B cell (primary cell): ENCODE measurements at regions not wholly inside any gene's neighbourhood (a gene's known extent, or its start where the extent isn't known, plus 50 kb on each side); places are given as distances from the start of the nearest gene placed in this dataset.

ENCODE experiments used
- ATAC-seq: fragments of 200-7000 bp; cut with Tn5 transposase; one replicate; pipeline ENCODE4 v1.10.0; 2021; ENCODE audit warnings: low read depth, mild to moderate bottlenecking, moderate number of reproducible peaks, moderate library complexity
- CTCF ChIA-PET: fragments of 350-600 bp; sonication (Branson Sonifier 250); formaldehyde crosslinking; loops from one replicate; lab custom pipeline; 2021; ENCODE audit warnings: antibody characterized with exemption, inconsistent platforms; lab: Charles Lee
- POLR2A ChIA-PET: fragments of 350-600 bp; sonication (Branson Sonifier 250); formaldehyde crosslinking; loops from one replicate; lab custom pipeline; 2021; ENCODE audit warnings: antibody characterized with exemption; lab: Charles Lee
- DNase-seq: peaks from one replicate; pipeline ENCODE4 v3.0.0; 2013
- H2AFZ ChIP-seq: 2 replicates; pipeline ENCODE4 v1.6.1; 2012; ENCODE audit warnings: mild to moderate bottlenecking, low read depth, low read length; ENCODE audit not compliant: insufficient read depth, poor library complexity, severe bottlenecking
- H3K27ac ChIP-seq, 2 donors: 1 replicate in 1 of 2; 2 replicates in 1 of 2; pipeline ENCODE4 v1.5.1; 2012 to 2013; ENCODE audit warnings: low read length in 2 of 2, mild to moderate bottlenecking in 2 of 2, moderate library complexity in 1 of 2
- H3K27me3 ChIP-seq, 4 experiments: fragments of 200-600 bp in 1 of 4; sonication (generic) in 1 of 4; replicated peaks in 1 of 4; 1 replicate in 2 of 4; 2 replicates in 2 of 4; pipeline versions ENCODE4 v1.6.1 to v1.7.0; 2013 to 2016; ENCODE audit warnings: low read length in 3 of 4, mild to moderate bottlenecking in 2 of 4, mixed read lengths in 1 of 4, moderate library complexity in 1 of 4; ENCODE audit not compliant: insufficient read depth in 4 of 4, control insufficient read depth in 3 of 4; ENCODE audit errors: control extremely low read depth in 1 of 4
- H3K36me3 ChIP-seq, 2 experiments: replicated peaks in 1 of 2; 1 replicate in 1 of 2; 2 replicates in 1 of 2; pipeline versions ENCODE4 v1.6.1 to v1.7.1; 2013; ENCODE audit warnings: low read length in 1 of 2; ENCODE audit not compliant: insufficient read depth in 2 of 2, control insufficient read depth in 1 of 2; ENCODE audit errors: control extremely low read depth in 1 of 2, extremely low read depth in 1 of 2
- H3K4me1 ChIP-seq, 2 donors: fragments of 200-600 bp in 1 of 2; sonication (generic) in 1 of 2; 1 replicate in 1 of 2; 2 replicates in 1 of 2; pipeline versions ENCODE4 v1.5.1 to v1.6.1; 2013 to 2017; ENCODE audit warnings: low read length in 2 of 2; ENCODE audit not compliant: control insufficient read depth in 2 of 2, insufficient read depth in 2 of 2
- H3K4me2 ChIP-seq: replicated peaks from 2 replicates; pipeline ENCODE3; 2012; ENCODE audit warnings: mild to moderate bottlenecking, low read depth, low read length; ENCODE audit not compliant: poor library complexity, severe bottlenecking
- H3K4me3 ChIP-seq, 5 experiments: fragments of 200-600 bp in 1 of 5; sonication (generic) in 1 of 5; 1 replicate in 3 of 5; 2 replicates in 2 of 5; pipeline versions ENCODE4 v1.5.1 to v1.7.0; 2011 to 2016; ENCODE audit warnings: low read length in 4 of 5, mild to moderate bottlenecking in 4 of 5, low read depth in 2 of 5, control low read depth in 1 of 5, moderate library complexity in 1 of 5; ENCODE audit not compliant: insufficient read depth in 1 of 5; ENCODE audit errors: control extremely low read depth in 1 of 5, extremely low read depth in 1 of 5
- H3K79me2 ChIP-seq: fragments of 200-600 bp; sonication (generic); one replicate; pipeline ENCODE4 v1.6.0; 2016; ENCODE audit warnings: low read length; ENCODE audit not compliant: control insufficient read depth, insufficient read depth
- H3K9ac ChIP-seq: fragments of 200-600 bp; sonication (generic); 2 replicates; pipeline ENCODE4 v1.6.1; 2017; ENCODE audit warnings: mild to moderate bottlenecking, low read length, moderate library complexity
- H3K9me3 ChIP-seq, 3 donors: one replicate each; pipeline versions ENCODE4 v1.6.1 to v1.7.1; 2013; ENCODE audit warnings: low read length in 2 of 3; ENCODE audit not compliant: control insufficient read depth in 2 of 3, insufficient read depth in 1 of 3; ENCODE audit errors: control extremely low read depth in 1 of 3
- H4K20me1 ChIP-seq: 2 replicates; pipeline ENCODE4 v1.6.0; 2012; ENCODE audit warnings: mild to moderate bottlenecking, low read length; ENCODE audit not compliant: insufficient read depth, control insufficient read depth, poor library complexity, severe bottlenecking
- H3K27ac Mint-ChIP-seq: one replicate; pipeline ENCODE4 v1.8.0; 2021; ENCODE audit warnings: mixed read lengths
- H3K27me3 Mint-ChIP-seq: one replicate; pipeline ENCODE4 v1.8.0; 2021; ENCODE audit warnings: mixed read lengths
- H3K4me1 Mint-ChIP-seq: one replicate; pipeline ENCODE4 v1.8.0; 2021; ENCODE audit warnings: mixed read lengths
- H3K4me3 Mint-ChIP-seq: one replicate; pipeline ENCODE4 v1.8.0; 2021; ENCODE audit warnings: mixed read lengths
- H3K9me3 Mint-ChIP-seq: one replicate; pipeline ENCODE4 v1.8.0; 2022; ENCODE audit warnings: mixed read lengths; ENCODE audit not compliant: insufficient read depth
- CTCF ChIP-seq: fragments of 200-600 bp; IDR thresholded peaks from one replicate; pipeline ENCODE4 v1.8.0; 2022; ENCODE audit warnings: antibody characterized with exemption, mild to moderate bottlenecking
- EZH2 ChIP-seq: IDR thresholded peaks from 2 replicates; pipeline ENCODE4 v1.6.1; 2012; ENCODE audit warnings: borderline replicate concordance, low read depth, mild to moderate bottlenecking, moderate library complexity, low read length; ENCODE audit not compliant: insufficient read depth, poor library complexity, severe bottlenecking
- WGBS: methylation state at CpG from one replicate; pipeline ENCODE4 v1.1.5; 2013; ENCODE audit warnings: missing lambda C conversion rate; ENCODE audit not compliant: insufficient coverage; 5-methylcytosine and 5-hydroxymethylcytosine counted together
- intact Hi-C: fragments of 100-400 bp; cut with micrococcal nuclease; formaldehyde crosslinking; loops from one replicate; pipeline ENCODE4 v1.10.0; 2022

GRCh38 chr1:90190523-90190922 is 195.6 kb downstream of the ZNF326 start:
- H2AFZ ChIP-seq = no peak overlapping the region
- no peaks in the 10 kb centered on the region for H3K27me3 ChIP-seq
- CTCF ChIA-PET = no interaction called here
- Mint-ChIP-seq H3K9me3 (no peaks in the 10 kb centered on the region), H3K27me3 (peaks cover 10% of the 10 kb centered on the region), H3K4me3 (no peak overlapping the region), H3K4me1 (no peaks in the 10 kb centered on the region), H3K27ac (no peak overlapping the region)
- H3K4me2 ChIP-seq = no peak overlapping the region
- TF ChIP-seq CTCF = no peak
- TF ChIP-seq EZH2 = no peak
- H3K36me3 ChIP-seq = no peaks in the 10 kb centered on the region
- no peaks in the 10 kb centered on the region for H3K4me1 ChIP-seq
- H4K20me1 ChIP-seq = no peaks in the 10 kb centered on the region
- no peak overlapping the region for H3K9ac ChIP-seq
- no peak for DNase-seq
- no peak overlapping the region for H3K4me3 ChIP-seq
- no peaks in the 10 kb centered on the region for H3K9me3 ChIP-seq
- POLR2A ChIA-PET = no interaction called here
- H3K27ac ChIP-seq = no peak overlapping the region
- H3K79me2 ChIP-seq = no peaks in the 10 kb centered on the region
- intact Hi-C loops = no loop called here
- ATAC-seq = no peak

- Mint-ChIP-seq H3K9me3 (no peaks in the 10 kb centered on the region), H3K27me3 (peaks cover 10% of the 10 kb centered on the region), H3K27ac (no peak overlapping the region), H3K4me3 (no peak overlapping the region), H3K4me1 (no peaks in the 10 kb centered on the region)
- no peaks in the 10 kb centered on the region for H4K20me1 ChIP-seq
- no peak overlapping the region for H3K4me2 ChIP-seq
- no peaks in the 10 kb centered on the region for H3K79me2 ChIP-seq
- no peak for ATAC-seq
- no peak for DNase-seq
- no peak overlapping the region for H3K9ac ChIP-seq
- ChIA-PET CTCF (interaction anchor here (0.9 kb wide), 1 partner anchor 16 kb away, joined by 3 read pairs; no protein-coding TSS in a partner anchor), POLR2A (no interaction called here)
- no peaks in the 10 kb centered on the region for H3K9me3 ChIP-seq
- no peak overlapping the region for H2AFZ ChIP-seq
- whole genome bisulfite sequencing = 78% methylated on average over 4 of the region's 4 CpGs
- H3K27me3 ChIP-seq = no peaks in the 10 kb centered on the region
- intact Hi-C loops = no loop called here
- no peak overlapping the region for H3K27ac ChIP-seq
- TF ChIP-seq EZH2 (no peak), CTCF (no peak)
- H3K36me3 ChIP-seq = no peaks in the 10 kb centered on the region
- H3K4me1 ChIP-seq = no peaks in the 10 kb centered on the region
- H3K4me3 ChIP-seq = no peak overlapping the region
Measured at GRCh38 chr1:90189889-90190288, 195.0 kb downstream of the ZNF326 start.
